ENCODE measurements at regions not wholly inside any gene's neighbourhood (a gene's known extent, or its start where the extent isn't known, plus 50 kb on each side); places are given as distances from the start of the nearest gene placed in this dataset.

GRCh38 chr5:65068410-65068809 lies 299.7 kb downstream of the CWC27 start:
- H3K27ac ChIP-seq = no peak overlapping the region
- no peak for TF ChIP-seq CTCF (conservative IDR thresholded peaks at IDR 0.05)

- no peak for TF ChIP-seq CTCF (conservative IDR thresholded peaks at IDR 0.05)
- H3K27ac ChIP-seq = no peak overlapping the region
Measured at GRCh38 chr5:65070026-65070425, 301.3 kb downstream of the CWC27 start.

- no peak overlapping the region for H3K27ac ChIP-seq
- TF ChIP-seq CTCF (conservative IDR thresholded peaks at IDR 0.05) = no peak
Measured at GRCh38 chr5:65072850-65073249, 304.1 kb downstream of the CWC27 start.

GRCh38 chr5:65073250-65073661 lies 304.5 kb downstream of the CWC27 start:
- no peak overlapping the region for H3K27ac ChIP-seq
- no peak for TF ChIP-seq CTCF (conservative IDR thresholded peaks at IDR 0.05)

- H3K27ac ChIP-seq = no peak overlapping the region
- TF ChIP-seq CTCF (conservative IDR thresholded peaks at IDR 0.05) = no peak
Measured at GRCh38 chr5:65075623-65076250, 307.0 kb downstream of the CWC27 start.

- H3K27ac ChIP-seq = no peak overlapping the region
Measured at GRCh38 chr5:65076251-65076869, 307.6 kb downstream of the CWC27 start.

GRCh38 chr5:65077653-65078052 lies 308.9 kb downstream of the CWC27 start:
- TF ChIP-seq CTCF (conservative IDR thresholded peaks at IDR 0.05) = no peak
- peak overlapping the region; percentile 49 for H3K27ac ChIP-seq

More at GRCh38 chr5:65076251-65076869, 307.6 kb downstream of the CWC27 start:
- no peak; the same call in 1 of the 2 replicates for TF ChIP-seq CTCF (conservative IDR thresholded peaks at IDR 0.05)

All from VCaP (cell line).